HG02763 (cell line): ENCODE measurements at regions not wholly inside any gene's neighbourhood (a gene's known extent, or its start where the extent isn't known, plus 50 kb on each side); places are given as distances from the start of the nearest gene placed in this dataset.

Source experiments
- ATAC-seq: cut with Tn5 transposase; IDR thresholded peaks from one replicate; pipeline ENCODE4 v1.9.1; 2021; ENCODE audit warnings: mild to moderate bottlenecking, moderate library complexity; ENCODE audit not compliant: unreplicated experiment

DNA sequence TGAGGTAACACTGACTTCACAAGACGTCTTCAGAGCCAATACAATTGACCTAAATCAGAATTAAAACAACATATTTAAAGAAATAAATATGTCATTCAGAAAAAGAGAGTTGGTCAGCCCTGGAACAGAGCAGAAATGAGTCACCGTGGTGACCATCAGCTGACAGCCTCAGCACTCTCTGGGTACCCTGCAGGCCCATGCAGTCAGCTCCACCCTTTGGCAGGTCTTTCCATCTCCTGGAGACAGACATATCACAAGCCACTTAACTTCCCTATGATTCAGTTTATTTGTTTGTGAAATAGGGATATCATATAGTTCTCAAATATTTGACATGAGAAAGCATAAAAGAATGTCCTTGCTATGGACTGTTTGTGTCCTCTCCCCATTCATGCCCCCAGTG, 151.6 kb upstream of the MEF2C start:
- ATAC-seq: no peak

DNA sequence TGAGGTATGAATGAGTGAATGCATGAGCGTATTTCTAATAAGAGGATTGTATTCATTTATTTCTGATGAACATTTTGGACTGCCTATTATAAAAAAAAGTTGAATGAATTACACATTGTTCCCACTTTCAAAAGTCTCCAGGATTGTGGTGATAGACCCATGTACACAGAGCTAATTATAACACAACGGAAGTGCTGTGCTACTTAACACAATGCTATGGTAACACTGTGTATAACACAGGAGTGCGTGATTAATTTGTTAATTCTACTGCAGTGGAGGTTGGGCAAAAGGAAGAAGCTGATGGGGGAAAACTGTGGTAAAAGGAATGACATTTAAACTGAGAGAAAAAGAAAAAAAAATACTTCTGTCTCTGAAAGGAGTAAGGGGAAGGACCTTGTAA, 147.8 kb upstream of the MEF2C start:
- ATAC-seq: no peak

DNA sequence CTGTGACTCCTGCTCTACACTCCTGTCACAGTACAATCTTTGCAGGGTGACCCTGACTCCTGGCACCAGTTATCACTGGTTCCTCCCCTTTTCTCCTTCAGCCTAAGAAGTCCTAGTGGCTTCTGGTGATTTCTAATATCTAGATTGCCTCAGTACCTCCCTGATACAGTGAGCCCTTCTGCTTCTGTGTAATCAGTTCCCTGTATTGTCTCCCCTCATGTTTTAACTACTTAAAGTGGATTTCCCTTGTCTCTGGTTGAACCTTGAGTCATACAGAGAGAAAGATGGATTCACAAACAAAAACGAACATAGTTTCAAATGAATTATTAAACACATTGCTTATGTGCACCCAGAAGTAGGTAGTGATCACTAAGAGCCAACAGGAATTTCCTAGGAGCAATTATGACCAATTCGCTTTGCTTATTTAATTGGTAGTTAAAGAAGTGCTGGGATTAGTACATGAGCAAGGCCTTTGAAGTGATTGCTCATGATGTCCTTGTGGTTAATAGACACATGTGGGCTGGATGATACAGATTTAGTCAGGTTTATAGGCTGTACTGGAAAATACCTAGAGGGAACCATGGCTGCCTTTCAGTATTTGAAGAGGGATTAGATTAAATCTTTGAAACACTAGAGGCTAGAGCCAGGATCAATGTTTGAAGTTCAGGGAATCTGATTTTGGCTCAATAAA, 145.8 kb upstream of the MEF2C start:
- no peak for ATAC-seq

- ATAC-seq: no peak
These were observed 141.1 kb upstream of the MEF2C start for GRCh38 chr5:89024045-89024444.

- no peak for ATAC-seq
These were observed 138.1 kb upstream of the MEF2C start for GRCh38 chr5:89020926-89021610.

DNA sequence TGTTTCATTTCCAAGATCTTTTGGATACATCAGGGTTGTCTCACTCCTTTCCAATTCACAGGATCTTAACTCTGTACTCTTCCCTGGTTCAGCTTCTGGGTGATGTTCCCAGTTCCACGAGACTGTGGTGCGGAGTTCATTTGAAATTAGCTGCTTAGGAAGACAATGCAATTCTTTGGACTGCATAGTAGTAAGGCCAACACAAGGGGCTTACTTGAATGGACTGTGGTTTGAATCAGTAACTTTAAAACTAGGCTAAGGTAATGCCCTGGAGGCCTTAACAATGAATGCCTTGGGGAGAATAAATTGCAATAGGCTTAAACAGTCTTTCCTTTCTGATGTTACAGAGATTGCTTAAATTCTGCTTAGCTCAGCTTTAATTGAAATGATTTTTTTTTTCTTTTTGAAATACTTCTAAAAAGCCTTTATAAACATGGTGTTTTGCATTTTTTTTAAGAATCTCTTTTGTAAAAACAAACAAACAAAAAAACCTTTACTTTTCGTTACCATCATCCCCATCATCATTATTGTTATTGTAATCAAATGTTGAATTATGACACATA, 133.8 kb upstream of the MEF2C start:
- ATAC-seq: no peak

DNA sequence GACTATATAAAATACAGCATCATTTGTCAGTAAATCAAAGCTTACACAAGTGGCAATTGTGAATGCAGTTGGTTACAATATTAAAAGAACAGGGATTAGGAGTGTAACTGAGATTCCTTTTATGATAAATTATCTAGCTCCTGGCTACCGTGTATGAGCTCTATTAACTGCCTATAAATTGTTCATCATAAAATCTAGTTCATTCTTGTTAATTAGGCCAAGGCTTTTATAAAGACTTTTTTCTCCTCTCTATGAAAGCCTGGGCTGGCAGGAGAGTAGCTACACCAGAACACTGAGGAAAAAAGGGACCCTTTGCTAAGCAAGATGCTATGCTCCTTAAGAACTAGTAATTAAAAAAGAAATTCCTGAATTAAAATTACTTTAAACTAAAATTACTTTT, 132.4 kb upstream of the MEF2C start:
- ATAC-seq: no peak

DNA sequence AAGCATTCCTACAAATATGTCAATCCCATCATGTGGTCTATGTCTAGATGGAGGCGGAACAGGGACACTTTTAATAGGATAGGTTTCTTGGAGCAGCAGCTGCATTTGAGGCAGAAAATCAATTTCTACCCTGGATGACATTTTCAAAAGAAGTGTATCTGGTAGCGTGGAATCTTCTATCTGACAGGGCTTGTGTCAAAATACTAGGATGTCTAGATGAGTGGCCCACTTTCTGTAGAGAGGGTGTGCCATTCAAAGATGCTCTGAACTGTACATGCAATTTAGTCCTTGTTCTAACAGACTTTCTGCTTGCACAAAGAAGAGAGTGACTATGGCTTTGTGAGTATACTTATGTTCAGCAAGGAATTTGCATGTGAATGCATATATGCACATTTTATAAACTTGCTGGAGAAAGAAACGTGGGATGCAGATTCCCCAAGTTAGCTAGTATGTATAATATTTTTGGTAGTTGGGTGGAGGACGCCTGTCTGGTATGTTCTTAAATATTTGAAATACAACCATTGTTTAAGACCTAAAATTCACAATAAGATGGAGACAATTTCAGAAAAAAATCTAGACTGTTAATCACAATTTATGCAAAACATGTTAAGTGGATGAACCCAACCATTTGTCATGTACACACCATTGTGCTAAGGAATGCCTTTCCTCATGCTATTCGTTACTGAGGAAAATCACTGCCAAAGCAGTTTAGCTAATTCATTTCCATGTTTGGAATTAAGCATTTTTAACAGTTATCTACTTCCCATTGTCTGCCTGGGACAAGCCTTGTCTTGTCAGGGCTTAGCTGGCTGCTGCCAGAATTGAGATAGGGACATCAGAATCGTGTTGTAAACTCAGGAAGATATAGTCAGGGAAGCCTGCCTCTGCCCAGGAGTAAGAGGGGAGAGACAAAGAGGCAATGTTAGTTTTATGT, 129.1 kb upstream of the MEF2C start:
- ATAC-seq: no peak

GRCh38 chr5:89010512-89010911, 127.5 kb upstream of the MEF2C start:
- ATAC-seq: no peak

GRCh38 chr5:89008291-89008690, 125.3 kb upstream of the MEF2C start:
- no peak for ATAC-seq

DNA sequence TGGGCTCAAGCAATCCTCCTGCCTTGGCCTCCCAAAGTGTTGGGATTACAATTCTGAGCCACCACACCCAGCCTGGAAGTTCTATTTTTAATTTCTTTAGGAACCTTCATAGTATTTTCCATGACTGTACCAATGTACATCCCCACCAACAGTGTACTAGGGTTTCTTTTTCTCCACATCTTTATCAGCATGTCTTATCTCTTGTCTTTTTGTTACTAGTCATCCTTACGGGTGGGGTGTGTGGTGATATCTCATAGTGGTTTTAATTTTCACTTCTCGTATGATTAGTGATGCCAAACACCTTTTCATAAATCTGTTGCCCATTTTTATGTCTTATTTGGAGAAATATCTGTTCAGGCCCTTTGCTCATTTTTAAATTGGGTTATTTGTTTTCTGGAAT, 123.0 kb upstream of the MEF2C start:
- ATAC-seq: no peak

GRCh38 chr5:89004379-89004778, 121.4 kb upstream of the MEF2C start:
- no peak for ATAC-seq

- no peak for ATAC-seq
These were observed 120.6 kb upstream of the MEF2C start for GRCh38 chr5:89003563-89004036.

- no peak for ATAC-seq
These were observed 116.9 kb upstream of the MEF2C start for GRCh38 chr5:88999853-89000252.

- ATAC-seq: no peak
These were observed 115.0 kb upstream of the MEF2C start for GRCh38 chr5:88997937-88998336.

GRCh38 chr5:88984040-88984439, 101.1 kb upstream of the MEF2C start:
- no peak for ATAC-seq

- no peak for ATAC-seq
These were observed 96.7 kb upstream of the MEF2C start for GRCh38 chr5:88979726-88980125.

- peak; percentile 70 for ATAC-seq
These were observed 96.3 kb upstream of the MEF2C start for GRCh38 chr5:88979244-88979643.

- ATAC-seq: no peak
These were observed 93.9 kb upstream of the MEF2C start for GRCh38 chr5:88976914-88977313.

- ATAC-seq: peak; percentile 66
These were observed 84.9 kb upstream of the MEF2C start for GRCh38 chr5:88967633-88968585.
